WTC11 (cell line): ENCODE measurements at regions not wholly inside any gene's neighbourhood (a gene's known extent, or its start where the extent isn't known, plus 50 kb on each side); places are given as distances from the start of the nearest gene placed in this dataset.

ENCODE experiments used
- ATAC-seq: fragments of 200-7000 bp; cut with Tn5 transposase; 2 replicates; pipeline ENCODE4 v1.10.0; 2021; ENCODE audit warnings: mild to moderate bottlenecking, moderate library complexity
- CTCF ChIA-PET: fragments of 300-600 bp; sonication (Branson Sonifier 250); formaldehyde crosslinking; loops from one replicate; lab custom pipeline; 2021; ENCODE audit warnings: antibody characterized with exemption; lab: Charles Lee
- POLR2A ChIA-PET: fragments of 350-600 bp; sonication (Branson Sonifier 250); formaldehyde crosslinking; loops from one replicate; lab custom pipeline; 2021; ENCODE audit warnings: antibody characterized with exemption; lab: Charles Lee
- DNase-seq: peaks from one replicate; pipeline ENCODE4 v3.0.0; 2021; ENCODE audit warnings: low spot score
- H3K27ac Mint-ChIP-seq: 2 replicates; pipeline ENCODE4 v1.8.0; 2021; ENCODE audit warnings: mixed read lengths
- H3K27me3 Mint-ChIP-seq: 2 replicates; pipeline ENCODE4 v1.8.0; 2021; ENCODE audit warnings: low read depth, mild to moderate bottlenecking, moderate library complexity, mixed read lengths
- H3K36me3 Mint-ChIP-seq: 2 replicates; pipeline ENCODE4 v1.8.0; 2021; ENCODE audit warnings: mixed read lengths
- H3K4me1 Mint-ChIP-seq: 2 replicates; pipeline ENCODE4 v1.8.0; 2022; ENCODE audit warnings: mixed read lengths
- H3K4me3 Mint-ChIP-seq: 2 replicates; pipeline ENCODE4 v1.8.0; 2021; ENCODE audit warnings: mild to moderate bottlenecking, moderate library complexity, mixed read lengths
- H3K9me3 Mint-ChIP-seq: 2 replicates; pipeline ENCODE4 v1.8.0; 2021; ENCODE audit warnings: mixed read lengths
- ATF1 ChIP-seq: sonication (generic); formaldehyde crosslinking; IDR thresholded peaks from 2 replicates; pipeline ENCODE4 v1.8.1; 2023; ENCODE audit warnings: mild to moderate bottlenecking, moderate library complexity, missing genetic modification reagents
- ESRRA ChIP-seq: sonication (generic); formaldehyde crosslinking; IDR thresholded peaks from 2 replicates; pipeline ENCODE4 v1.8.1; 2022; ENCODE audit warnings: mild to moderate bottlenecking, missing genetic modification reagents, borderline replicate concordance
- ETV6 ChIP-seq: sonication (generic); formaldehyde crosslinking; IDR thresholded peaks from 2 replicates; pipeline ENCODE4 v1.8.1; 2022; ENCODE audit warnings: mild to moderate bottlenecking, missing genetic modification reagents
- FOXK1 ChIP-seq: sonication (generic); formaldehyde crosslinking; IDR thresholded peaks from 2 replicates; pipeline ENCODE4 v1.8.0; 2022; ENCODE audit warnings: mild to moderate bottlenecking, moderate library complexity, missing genetic modification reagents
- GABPB1 ChIP-seq: sonication (generic); formaldehyde crosslinking; IDR thresholded peaks from 2 replicates; pipeline ENCODE4 v1.8.1; 2023; ENCODE audit warnings: mild to moderate bottlenecking, missing genetic modification reagents
- JAZF1 ChIP-seq: fragments of 250-450 bp; sonication (Bioruptor Pico); IDR thresholded peaks from 2 replicates; pipeline ENCODE4 v1.9.0; 2021; ENCODE audit warnings: moderate library complexity, mild to moderate bottlenecking, inconsistent platforms
- KAT7 ChIP-seq: sonication (generic); formaldehyde crosslinking; IDR thresholded peaks from 2 replicates; pipeline ENCODE4 v1.8.1; 2023; ENCODE audit warnings: missing genetic modification reagents, mild to moderate bottlenecking, borderline replicate concordance
- NFATC4 ChIP-seq: fragments of 250-450 bp; sonication (Bioruptor Pico); IDR thresholded peaks from 2 replicates; pipeline ENCODE4 v1.9.0; 2021; ENCODE audit warnings: mild to moderate bottlenecking
- OVOL2 ChIP-seq: fragments of 250-450 bp; sonication (Bioruptor Pico); IDR thresholded peaks from 2 replicates; pipeline ENCODE4 v1.9.0; 2021; ENCODE audit warnings: mild to moderate bottlenecking, borderline replicate concordance
- RELA ChIP-seq: sonication (generic); formaldehyde crosslinking; IDR thresholded peaks from 2 replicates; pipeline ENCODE4 v1.8.1; 2022; ENCODE audit warnings: missing genetic modification reagents, mild to moderate bottlenecking, borderline replicate concordance
- SMAD3 ChIP-seq: sonication (generic); formaldehyde crosslinking; IDR thresholded peaks from 2 replicates; pipeline ENCODE4 v1.8.0; 2022; ENCODE audit warnings: missing genetic modification reagents, mild to moderate bottlenecking, borderline replicate concordance
- TEAD1 ChIP-seq: sonication (generic); formaldehyde crosslinking; IDR thresholded peaks from 2 replicates; pipeline ENCODE4 v1.8.0; 2022; ENCODE audit warnings: mild to moderate bottlenecking, missing genetic modification reagents
- ZNF263 ChIP-seq: sonication (generic); formaldehyde crosslinking; IDR thresholded peaks from 2 replicates; pipeline ENCODE4 v1.8.1; 2022; ENCODE audit warnings: low read depth, mild to moderate bottlenecking, moderate library complexity, missing genetic modification reagents
- ZNF396 ChIP-seq: fragments of 250-450 bp; sonication (Bioruptor Pico); IDR thresholded peaks from 2 replicates; pipeline ENCODE4 v1.8.0; 2021; ENCODE audit warnings: mild to moderate bottlenecking, moderate library complexity, borderline replicate concordance
- TF ChIP-seq, protein P1 (sequence below): fragments of 250-450 bp; sonication (Bioruptor Pico); IDR thresholded peaks from 2 replicates; pipeline ENCODE4 v1.9.0; 2021; ENCODE audit warnings: mild to moderate bottlenecking, borderline replicate concordance
- TF ChIP-seq, protein P2 (sequence below): sonication (generic); formaldehyde crosslinking; IDR thresholded peaks from 2 replicates; pipeline ENCODE4 v1.8.1; 2022; ENCODE audit warnings: missing genetic modification reagents, borderline replicate concordance
- TF ChIP-seq, protein P3 (sequence below): sonication (generic); formaldehyde crosslinking; IDR thresholded peaks from 2 replicates; pipeline ENCODE4 v1.8.1; 2022; ENCODE audit warnings: mild to moderate bottlenecking, moderate library complexity, missing genetic modification reagents
- TF ChIP-seq, protein P4 (sequence below): fragments of 250-450 bp; sonication (Bioruptor Pico); IDR thresholded peaks from 2 replicates; pipeline ENCODE4 v1.9.0; 2021; ENCODE audit warnings: mild to moderate bottlenecking
- TF ChIP-seq, protein P5 (sequence below): sonication (generic); formaldehyde crosslinking; IDR thresholded peaks from 2 replicates; pipeline ENCODE4 v1.8.0; 2022; ENCODE audit warnings: mild to moderate bottlenecking, missing genetic modification reagents
- TF ChIP-seq, protein P6 (sequence below): sonication (generic); formaldehyde crosslinking; conservative IDR thresholded peaks from 2 replicates; pipeline ENCODE4 v1.8.1; 2023; ENCODE audit warnings: mild to moderate bottlenecking, low read depth, missing genetic modification reagents, moderate library complexity
- TF ChIP-seq, protein P7 (sequence below): sonication (generic); formaldehyde crosslinking; IDR thresholded peaks from 2 replicates; pipeline ENCODE4 v1.8.1; 2023; ENCODE audit warnings: mild to moderate bottlenecking, missing genetic modification reagents, moderate library complexity

DNA sequence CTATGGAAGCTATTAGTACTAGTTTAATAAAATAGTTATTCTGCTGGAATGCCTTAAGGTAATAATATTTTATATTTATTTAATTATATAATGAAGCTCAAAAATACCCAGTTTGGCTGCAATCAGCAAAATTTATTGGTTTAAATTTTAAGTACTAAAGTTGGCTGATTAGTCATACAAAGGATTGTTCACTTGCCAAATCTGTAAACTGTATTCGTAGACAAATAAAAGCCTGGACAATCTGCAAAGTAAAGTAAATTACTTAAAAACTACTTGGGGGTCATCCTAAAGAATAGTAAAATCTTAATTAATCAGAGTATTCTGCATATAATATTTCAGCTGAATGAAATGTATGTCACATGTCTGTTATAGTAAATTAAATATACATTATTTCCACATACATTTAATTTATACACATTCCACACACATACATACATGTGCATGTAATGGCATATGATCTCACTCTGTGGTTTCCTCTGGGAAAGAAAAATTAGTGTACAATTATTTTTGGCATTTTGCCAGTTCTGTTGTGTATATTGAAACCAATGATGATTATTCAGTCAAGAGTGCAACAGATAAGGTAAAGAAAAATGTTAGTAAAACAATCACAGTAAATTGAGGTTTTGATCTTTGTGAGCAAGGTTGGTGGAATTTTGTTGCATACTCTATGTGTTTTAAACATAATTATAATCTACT is 455.9 kb downstream of the CDH9 start:
- no peak overlapping the region for H3K27ac Mint-ChIP-seq
- DNase-seq, result no peak
- TF ChIP-seq OVOL2 (CRISPR knock-in tag), result no peak
- TF ChIP-seq SMAD3 (CRISPR knock-in tag), result no peak
- TF ChIP-seq, protein P1, sequence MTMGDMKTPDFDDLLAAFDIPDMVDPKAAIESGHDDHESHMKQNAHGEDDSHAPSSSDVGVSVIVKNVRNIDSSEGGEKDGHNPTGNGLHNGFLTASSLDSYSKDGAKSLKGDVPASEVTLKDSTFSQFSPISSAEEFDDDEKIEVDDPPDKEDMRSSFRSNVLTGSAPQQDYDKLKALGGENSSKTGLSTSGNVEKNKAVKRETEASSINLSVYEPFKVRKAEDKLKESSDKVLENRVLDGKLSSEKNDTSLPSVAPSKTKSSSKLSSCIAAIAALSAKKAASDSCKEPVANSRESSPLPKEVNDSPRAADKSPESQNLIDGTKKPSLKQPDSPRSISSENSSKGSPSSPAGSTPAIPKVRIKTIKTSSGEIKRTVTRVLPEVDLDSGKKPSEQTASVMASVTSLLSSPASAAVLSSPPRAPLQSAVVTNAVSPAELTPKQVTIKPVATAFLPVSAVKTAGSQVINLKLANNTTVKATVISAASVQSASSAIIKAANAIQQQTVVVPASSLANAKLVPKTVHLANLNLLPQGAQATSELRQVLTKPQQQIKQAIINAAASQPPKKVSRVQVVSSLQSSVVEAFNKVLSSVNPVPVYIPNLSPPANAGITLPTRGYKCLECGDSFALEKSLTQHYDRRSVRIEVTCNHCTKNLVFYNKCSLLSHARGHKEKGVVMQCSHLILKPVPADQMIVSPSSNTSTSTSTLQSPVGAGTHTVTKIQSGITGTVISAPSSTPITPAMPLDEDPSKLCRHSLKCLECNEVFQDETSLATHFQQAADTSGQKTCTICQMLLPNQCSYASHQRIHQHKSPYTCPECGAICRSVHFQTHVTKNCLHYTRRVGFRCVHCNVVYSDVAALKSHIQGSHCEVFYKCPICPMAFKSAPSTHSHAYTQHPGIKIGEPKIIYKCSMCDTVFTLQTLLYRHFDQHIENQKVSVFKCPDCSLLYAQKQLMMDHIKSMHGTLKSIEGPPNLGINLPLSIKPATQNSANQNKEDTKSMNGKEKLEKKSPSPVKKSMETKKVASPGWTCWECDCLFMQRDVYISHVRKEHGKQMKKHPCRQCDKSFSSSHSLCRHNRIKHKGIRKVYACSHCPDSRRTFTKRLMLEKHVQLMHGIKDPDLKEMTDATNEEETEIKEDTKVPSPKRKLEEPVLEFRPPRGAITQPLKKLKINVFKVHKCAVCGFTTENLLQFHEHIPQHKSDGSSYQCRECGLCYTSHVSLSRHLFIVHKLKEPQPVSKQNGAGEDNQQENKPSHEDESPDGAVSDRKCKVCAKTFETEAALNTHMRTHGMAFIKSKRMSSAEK, result no peak
- no peak for TF ChIP-seq KAT7 (CRISPR knock-in tag)
- no peak for TF ChIP-seq RELA (CRISPR knock-in tag)
- TF ChIP-seq, protein P2, sequence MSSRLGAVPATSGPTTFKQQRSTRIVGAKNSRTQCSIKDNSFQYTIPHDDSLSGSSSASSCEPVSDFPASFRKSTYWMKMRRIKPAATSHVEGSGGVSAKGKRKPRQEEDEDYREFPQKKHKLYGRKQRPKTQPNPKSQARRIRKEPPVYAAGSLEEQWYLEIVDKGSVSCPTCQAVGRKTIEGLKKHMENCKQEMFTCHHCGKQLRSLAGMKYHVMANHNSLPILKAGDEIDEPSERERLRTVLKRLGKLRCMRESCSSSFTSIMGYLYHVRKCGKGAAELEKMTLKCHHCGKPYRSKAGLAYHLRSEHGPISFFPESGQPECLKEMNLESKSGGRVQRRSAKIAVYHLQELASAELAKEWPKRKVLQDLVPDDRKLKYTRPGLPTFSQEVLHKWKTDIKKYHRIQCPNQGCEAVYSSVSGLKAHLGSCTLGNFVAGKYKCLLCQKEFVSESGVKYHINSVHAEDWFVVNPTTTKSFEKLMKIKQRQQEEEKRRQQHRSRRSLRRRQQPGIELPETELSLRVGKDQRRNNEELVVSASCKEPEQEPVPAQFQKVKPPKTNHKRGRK (CRISPR knock-in tag), result no peak
- TF ChIP-seq, protein P3, sequence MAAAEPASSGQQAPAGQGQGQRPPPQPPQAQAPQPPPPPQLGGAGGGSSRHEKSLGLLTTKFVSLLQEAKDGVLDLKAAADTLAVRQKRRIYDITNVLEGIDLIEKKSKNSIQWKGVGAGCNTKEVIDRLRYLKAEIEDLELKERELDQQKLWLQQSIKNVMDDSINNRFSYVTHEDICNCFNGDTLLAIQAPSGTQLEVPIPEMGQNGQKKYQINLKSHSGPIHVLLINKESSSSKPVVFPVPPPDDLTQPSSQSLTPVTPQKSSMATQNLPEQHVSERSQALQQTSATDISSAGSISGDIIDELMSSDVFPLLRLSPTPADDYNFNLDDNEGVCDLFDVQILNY (CRISPR knock-in tag), result no peak
- no peak for TF ChIP-seq GABPB1 (CRISPR knock-in tag)
- TF ChIP-seq JAZF1, result no peak
- no peak for TF ChIP-seq NFATC4
- TF ChIP-seq ZNF263, result no peak
- no peak for TF ChIP-seq FOXK1
- TF ChIP-seq, all 79 proteins: peak for 0
- Mint-ChIP-seq H3K36me3 (no peaks in the 10 kb centered on the region), H3K4me1 (no peaks in the 10 kb centered on the region), H3K27me3 (no peaks in the 10 kb centered on the region), H3K9me3 (peaks cover 14% of the 10 kb centered on the region; the same call in 1 of the 2 replicates), H3K4me3 (no peak overlapping the region)
- ATAC-seq, result no peak
- ChIA-PET CTCF (no interaction called here), POLR2A (no interaction called here)

DNA sequence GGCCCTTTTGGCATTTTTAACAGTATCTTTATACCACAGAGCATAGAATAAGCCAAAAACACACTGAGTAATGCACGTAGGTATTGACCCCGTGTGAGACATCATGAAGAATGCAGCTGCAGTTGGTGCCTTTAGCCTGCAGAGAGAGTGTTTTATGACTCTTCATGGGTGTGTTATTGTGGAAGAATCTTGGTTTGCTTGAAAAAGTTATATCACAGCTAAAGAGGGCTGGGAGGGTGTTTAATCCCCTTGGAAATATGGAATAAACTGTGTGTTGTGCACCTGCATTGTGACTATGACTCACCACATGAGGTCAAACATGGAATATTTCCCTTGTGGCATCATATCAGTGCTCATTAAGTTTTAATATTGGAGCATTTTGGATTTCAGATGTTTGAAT is 458.7 kb downstream of the CDH9 start:
- ChIA-PET POLR2A (no interaction called here), CTCF (no interaction called here)
- Mint-ChIP-seq H3K27ac (no peak overlapping the region), H3K9me3 (peaks cover 17% of the 10 kb centered on the region; the same call in 1 of the 2 replicates), H3K27me3 (no peaks in the 10 kb centered on the region), H3K36me3 (no peaks in the 10 kb centered on the region), H3K4me3 (no peak overlapping the region), H3K4me1 (no peaks in the 10 kb centered on the region)
- DNase-seq, result no peak
- ATAC-seq, result no peak
- no peak for TF ChIP-seq TEAD1 (CRISPR knock-in tag)
- TF ChIP-seq ATF1, result no peak
- no peak for TF ChIP-seq ESRRA (CRISPR knock-in tag)
- TF ChIP-seq, protein P4, sequence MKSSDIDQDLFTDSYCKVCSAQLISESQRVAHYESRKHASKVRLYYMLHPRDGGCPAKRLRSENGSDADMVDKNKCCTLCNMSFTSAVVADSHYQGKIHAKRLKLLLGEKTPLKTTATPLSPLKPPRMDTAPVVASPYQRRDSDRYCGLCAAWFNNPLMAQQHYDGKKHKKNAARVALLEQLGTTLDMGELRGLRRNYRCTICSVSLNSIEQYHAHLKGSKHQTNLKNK, result no peak
- TF ChIP-seq, protein P5, sequence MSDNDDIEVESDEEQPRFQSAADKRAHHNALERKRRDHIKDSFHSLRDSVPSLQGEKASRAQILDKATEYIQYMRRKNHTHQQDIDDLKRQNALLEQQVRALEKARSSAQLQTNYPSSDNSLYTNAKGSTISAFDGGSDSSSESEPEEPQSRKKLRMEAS (CRISPR knock-in tag), result no peak
- TF ChIP-seq, protein P6, sequence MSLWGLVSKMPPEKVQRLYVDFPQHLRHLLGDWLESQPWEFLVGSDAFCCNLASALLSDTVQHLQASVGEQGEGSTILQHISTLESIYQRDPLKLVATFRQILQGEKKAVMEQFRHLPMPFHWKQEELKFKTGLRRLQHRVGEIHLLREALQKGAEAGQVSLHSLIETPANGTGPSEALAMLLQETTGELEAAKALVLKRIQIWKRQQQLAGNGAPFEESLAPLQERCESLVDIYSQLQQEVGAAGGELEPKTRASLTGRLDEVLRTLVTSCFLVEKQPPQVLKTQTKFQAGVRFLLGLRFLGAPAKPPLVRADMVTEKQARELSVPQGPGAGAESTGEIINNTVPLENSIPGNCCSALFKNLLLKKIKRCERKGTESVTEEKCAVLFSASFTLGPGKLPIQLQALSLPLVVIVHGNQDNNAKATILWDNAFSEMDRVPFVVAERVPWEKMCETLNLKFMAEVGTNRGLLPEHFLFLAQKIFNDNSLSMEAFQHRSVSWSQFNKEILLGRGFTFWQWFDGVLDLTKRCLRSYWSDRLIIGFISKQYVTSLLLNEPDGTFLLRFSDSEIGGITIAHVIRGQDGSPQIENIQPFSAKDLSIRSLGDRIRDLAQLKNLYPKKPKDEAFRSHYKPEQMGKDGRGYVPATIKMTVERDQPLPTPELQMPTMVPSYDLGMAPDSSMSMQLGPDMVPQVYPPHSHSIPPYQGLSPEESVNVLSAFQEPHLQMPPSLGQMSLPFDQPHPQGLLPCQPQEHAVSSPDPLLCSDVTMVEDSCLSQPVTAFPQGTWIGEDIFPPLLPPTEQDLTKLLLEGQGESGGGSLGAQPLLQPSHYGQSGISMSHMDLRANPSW (CRISPR knock-in tag), result no peak
- TF ChIP-seq, protein P7, sequence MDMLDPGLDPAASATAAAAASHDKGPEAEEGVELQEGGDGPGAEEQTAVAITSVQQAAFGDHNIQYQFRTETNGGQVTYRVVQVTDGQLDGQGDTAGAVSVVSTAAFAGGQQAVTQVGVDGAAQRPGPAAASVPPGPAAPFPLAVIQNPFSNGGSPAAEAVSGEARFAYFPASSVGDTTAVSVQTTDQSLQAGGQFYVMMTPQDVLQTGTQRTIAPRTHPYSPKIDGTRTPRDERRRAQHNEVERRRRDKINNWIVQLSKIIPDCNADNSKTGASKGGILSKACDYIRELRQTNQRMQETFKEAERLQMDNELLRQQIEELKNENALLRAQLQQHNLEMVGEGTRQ, result no peak
- TF ChIP-seq, protein P3 (CRISPR knock-in tag), result no peak
- no peak for TF ChIP-seq ETV6
- TF ChIP-seq ZNF396, result no peak
